Stomach (tissue), 4 donors: ENCODE measurements at regions not wholly inside any gene's neighbourhood (a gene's known extent, or its start where the extent isn't known, plus 50 kb on each side); places are given as distances from the start of the nearest gene placed in this dataset.

Source experiments
- CTCF ChIP-seq, 7 experiments: fragments of 450-650 bp in 4 of 7; fragments of 200-600 bp in 3 of 7; sonication (generic) in 3 of 7; IDR thresholded peaks; one replicate each; pipeline ENCODE4 v1.5.1; 2016 to 2019; ENCODE audit warnings: antibody characterized with exemption in 7 of 7, control low read depth in 2 of 7, mild to moderate bottlenecking in 1 of 7
- POLR2A ChIP-seq, 4 donors: fragments of 450-650 bp; IDR thresholded peaks; one replicate each; pipeline ENCODE4 v1.6.1; 2016; ENCODE audit warnings: antibody characterized with exemption in 4 of 4, control low read depth in 2 of 4, mild to moderate bottlenecking in 1 of 4, moderate library complexity in 1 of 4
- POLR2AphosphoS5 ChIP-seq, 3 donors: sonication (generic); formaldehyde crosslinking; IDR thresholded peaks; one replicate each; pipeline ENCODE4 v1.6.1; 2016; ENCODE audit warnings: antibody characterized with exemption in 3 of 3

DNA sequence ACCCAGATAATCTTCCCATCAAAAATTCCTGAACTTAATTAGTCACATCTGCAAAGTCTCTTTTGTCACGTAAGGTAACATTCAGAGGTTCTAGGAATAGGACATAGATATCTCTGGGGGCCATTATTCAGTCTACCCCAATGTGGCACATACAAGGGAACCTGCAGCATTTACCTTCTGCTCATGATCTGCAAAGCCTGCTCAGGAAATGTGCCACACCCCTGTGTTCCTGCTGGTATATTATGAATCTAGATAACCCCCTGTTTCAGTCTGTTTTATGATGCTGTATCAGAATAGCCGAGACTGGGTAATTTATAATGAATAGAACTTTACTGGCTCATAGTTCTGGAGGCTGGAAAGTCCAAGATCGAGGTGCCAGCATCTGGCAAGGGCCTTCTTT lies 103.5 kb downstream of the ARL4C start:
- TF ChIP-seq CTCF (IDR thresholded peaks at IDR 0.05) = no peak
- no peak for TF ChIP-seq POLR2A (IDR thresholded peaks at IDR 0.05)
- no peak for TF ChIP-seq POLR2AphosphoS5 (IDR thresholded peaks at IDR 0.05)
